Hepatocyte (in vitro differentiated cells): ENCODE measurements at regions not wholly inside any gene's neighbourhood (a gene's known extent, or its start where the extent isn't known, plus 50 kb on each side); places are given as distances from the start of the nearest gene placed in this dataset.

Experiments
- DNase-seq: peaks from one replicate; pipeline ENCODE4 v3.0.0-alpha.2; 2016; ENCODE audit warnings: low spot score
- H2AFZ ChIP-seq: fragments of 200-600 bp; sonication (generic); 2 replicates; pipeline ENCODE4 v1.6.0; 2016; ENCODE audit warnings: antibody characterized with exemption, mild to moderate bottlenecking
- H3K27ac ChIP-seq: fragments of 200-600 bp; sonication (generic); 2 replicates; pipeline ENCODE4 v1.5.1; 2016; ENCODE audit warnings: mild to moderate bottlenecking
- H3K27me3 ChIP-seq: fragments of 200-600 bp; sonication (generic); 2 replicates; pipeline ENCODE4 v1.6.1; 2016
- H3K36me3 ChIP-seq: fragments of 200-600 bp; sonication (generic); replicated peaks from 2 replicates; pipeline ENCODE4 v1.5.1; 2016; ENCODE audit warnings: low read depth; ENCODE audit not compliant: insufficient read depth
- H3K4me1 ChIP-seq: fragments of 200-600 bp; sonication (generic); 2 replicates; pipeline ENCODE4 v1.5.1; 2016; ENCODE audit warnings: mild to moderate bottlenecking, moderate library complexity; ENCODE audit not compliant: insufficient read depth
- H3K4me2 ChIP-seq: fragments of 200-600 bp; sonication (generic); 2 replicates; pipeline ENCODE4 v1.6.0; 2016
- H3K4me3 ChIP-seq: fragments of 200-600 bp; sonication (generic); 2 replicates; pipeline ENCODE4 v1.5.1; 2016; ENCODE audit warnings: mild to moderate bottlenecking
- H3K79me2 ChIP-seq: fragments of 200-600 bp; sonication (generic); 2 replicates; pipeline ENCODE4 v1.6.0; 2017; ENCODE audit warnings: mild to moderate bottlenecking
- H3K9me2 ChIP-seq: fragments of 200-600 bp; sonication (generic); replicated peaks from 2 replicates; pipeline ENCODE4 v1.6.0; 2017; ENCODE audit warnings: mild to moderate bottlenecking; ENCODE audit not compliant: insufficient read depth
- H3K9me3 ChIP-seq: fragments of 200-600 bp; sonication (generic); 2 replicates; pipeline ENCODE4 v1.5.1; 2016; ENCODE audit warnings: low read depth, mild to moderate bottlenecking
- H4K20me1 ChIP-seq: fragments of 200-600 bp; sonication (generic); 2 replicates; pipeline ENCODE4 v1.6.0; 2016; ENCODE audit warnings: mild to moderate bottlenecking; ENCODE audit not compliant: insufficient read depth, poor library complexity, severe bottlenecking
- CTCF ChIP-seq: fragments of 200-600 bp; sonication (generic); IDR thresholded peaks from 2 replicates; pipeline ENCODE4 v1.5.1; 2016; ENCODE audit warnings: antibody characterized with exemption, mild to moderate bottlenecking; ENCODE audit not compliant: poor library complexity
- EZH2 ChIP-seq: fragments of 200-600 bp; sonication (generic); IDR thresholded peaks from 2 replicates; pipeline ENCODE4 v1.6.1; 2016; ENCODE audit warnings: antibody characterized with exemption, mild to moderate bottlenecking, borderline replicate concordance
- EZH2phosphoT487 ChIP-seq: fragments of 200-600 bp; sonication (generic); IDR thresholded peaks from one replicate; pipeline ENCODE4 v1.6.1; 2018; ENCODE audit warnings: antibody characterized with exemption, mild to moderate bottlenecking, low read depth, moderate library complexity; ENCODE audit not compliant: unreplicated experiment, severe bottlenecking
- whole genome bisulfite sequencing: methylation state at CpG from one replicate; pipeline ENCODE4 v1.1.6; 2016; ENCODE audit warnings: low lambda C conversion rate; ENCODE audit errors: missing lambda C conversion rate; 5-methylcytosine and 5-hydroxymethylcytosine counted together

- 89% methylated on average over 7 of the region's 7 CpGs for WGBS
- TF ChIP-seq EZH2 (no peak), CTCF (no peak), EZH2phosphoT487 (no peak)
- Histone ChIP-seq H3K4me3 (no peak overlapping the region), H3K27ac (no peak overlapping the region), H4K20me1 (no peaks in the 10 kb centered on the region), H3K9me2 (no peaks in the 10 kb centered on the region), H3K9me3 (no peaks in the 10 kb centered on the region), H3K27me3 (no peaks in the 10 kb centered on the region), H3K4me1 (no peaks in the 10 kb centered on the region), H3K4me2 (no peak overlapping the region), H3K79me2 (no peaks in the 10 kb centered on the region), H3K36me3 (no peaks in the 10 kb centered on the region), H2AFZ (no peak overlapping the region)
- DNase-seq = no peak
These were observed 499.7 kb upstream of the SEMA3D start for GRCh38 chr7:85686401-85687181.

- no peaks in the 10 kb centered on the region for H4K20me1 ChIP-seq
These were observed 499.0 kb upstream of the SEMA3D start for GRCh38 chr7:85685901-85686300.

GRCh38 chr7:85682833-85683620 is 496.2 kb upstream of the SEMA3D start:
- no peak for TF ChIP-seq CTCF
- TF ChIP-seq EZH2phosphoT487 = no peak
- TF ChIP-seq EZH2 = no peak
- Histone ChIP-seq H3K27me3 (no peaks in the 10 kb centered on the region), H2AFZ (no peak overlapping the region), H3K4me2 (no peak overlapping the region), H3K4me1 (no peaks in the 10 kb centered on the region), H3K4me3 (no peak overlapping the region), H4K20me1 (no peaks in the 10 kb centered on the region), H3K36me3 (no peaks in the 10 kb centered on the region), H3K27ac (no peak overlapping the region), H3K9me2 (no peaks in the 10 kb centered on the region), H3K9me3 (no peaks in the 10 kb centered on the region), H3K79me2 (no peaks in the 10 kb centered on the region)
- no peak for DNase-seq
- 65% methylated on average over 1 of the region's 1 CpG for WGBS

More at GRCh38 chr7:85685901-85686300, 499.0 kb upstream of the SEMA3D start:
- H3K4me1 ChIP-seq = no peaks in the 10 kb centered on the region
- H3K79me2 ChIP-seq = no peaks in the 10 kb centered on the region
- no peaks in the 10 kb centered on the region for H3K36me3 ChIP-seq
- no peaks in the 10 kb centered on the region for H3K27me3 ChIP-seq
- TF ChIP-seq CTCF = no peak
- no peak overlapping the region for H3K4me2 ChIP-seq
- no peak overlapping the region for H2AFZ ChIP-seq
- no peak for DNase-seq
- H3K9me3 ChIP-seq = no peaks in the 10 kb centered on the region
- H3K9me2 ChIP-seq = no peaks in the 10 kb centered on the region
- H3K27ac ChIP-seq = no peak overlapping the region
- no peak overlapping the region for H3K4me3 ChIP-seq
